BLaER1 treated with 17β-estradiol and CSF1 and Interleukin-3, amounts not matched to agents 10 nM and 100 nM (cell line): ENCODE measurements at regions not wholly inside any gene's neighbourhood (a gene's known extent, or its start where the extent isn't known, plus 50 kb on each side); places are given as distances from the start of the nearest gene placed in this dataset.

Source experiments
- H3K27ac ChIP-seq, 11 experiments: shearing (Covaris generic); formaldehyde crosslinking; 2 replicates each; pipeline ENCODE4 v1.8.1; 2022
- H3K27me3 ChIP-seq, 11 experiments: shearing (Covaris generic); formaldehyde crosslinking; 2 replicates each; pipeline ENCODE4 v1.8.1; 2022
- H3K36me3 ChIP-seq, 11 experiments: shearing (Covaris generic); formaldehyde crosslinking; 2 replicates each; pipeline ENCODE4 v1.8.1; 2022
- H3K4me1 ChIP-seq, 10 experiments: shearing (Covaris generic); formaldehyde crosslinking; 2 replicates each; pipeline ENCODE4 v1.8.1; 2022
- H3K4me2 ChIP-seq, 11 experiments: shearing (Covaris generic); formaldehyde crosslinking; 2 replicates each; pipeline ENCODE4 v1.8.1; 2022
- H3K4me3 ChIP-seq, 10 experiments: shearing (Covaris generic); formaldehyde crosslinking; 2 replicates each; pipeline ENCODE4 v1.8.1; 2022
- H3K9ac ChIP-seq, 11 experiments: shearing (Covaris generic); formaldehyde crosslinking; 2 replicates each; pipeline ENCODE4 v1.8.1; 2022
- H3K9me3 ChIP-seq, 11 experiments: shearing (Covaris generic); formaldehyde crosslinking; replicated peaks in 1 of 11; 2 replicates each; pipeline ENCODE4 v1.8.1; 2022
- H4K20me1 ChIP-seq, 11 experiments: shearing (Covaris generic); formaldehyde crosslinking; 2 replicates each; pipeline ENCODE4 v1.8.1; 2022
- Cebpa-rat ChIP-seq, 11 experiments: shearing (Covaris generic); IDR thresholded peaks; 2 replicates each; pipeline ENCODE4 v1.8.1; 2022

GRCh38 chr7:33698041-33698440 lies 207.3 kb upstream of the BMPER start:
- no peaks in the 10 kb centered on the region for H3K4me1 ChIP-seq
- H4K20me1 ChIP-seq = no peaks in the 10 kb centered on the region
- H3K9me3 ChIP-seq = peaks cover 25 to 35% (median 30%) of the 10 kb centered on the region in 11 experiments
- H3K4me2 ChIP-seq = no peak overlapping the region
- H3K9ac ChIP-seq = no peak overlapping the region
- TF ChIP-seq Cebpa-rat (IDR thresholded peaks at IDR 0.05) = no peak
- H3K27me3 ChIP-seq = no peaks in the 10 kb centered on the region
- H3K36me3 ChIP-seq = peaks cover 0 to 8% (median 0%) of the 10 kb centered on the region in 11 experiments; a peak in 2 of 22 replicates
- H3K27ac ChIP-seq = no peak overlapping the region
- no peak overlapping the region for H3K4me3 ChIP-seq

GRCh38 chr7:33698692-33699128 lies 206.6 kb upstream of the BMPER start:
- no peaks in the 10 kb centered on the region for H4K20me1 ChIP-seq
- H3K4me2 ChIP-seq = no peak overlapping the region
- TF ChIP-seq Cebpa-rat (IDR thresholded peaks at IDR 0.05) = no peak
- peaks cover 0 to 8% (median 0%) of the 10 kb centered on the region in 11 experiments; a peak in 2 of 22 replicates for H3K36me3 ChIP-seq
- no peak overlapping the region for H3K27ac ChIP-seq
- H3K9me3 ChIP-seq = peaks cover 25 to 37% (median 30%) of the 10 kb centered on the region in 11 experiments
- no peak overlapping the region for H3K4me3 ChIP-seq
- no peak overlapping the region for H3K9ac ChIP-seq
- H3K27me3 ChIP-seq = no peaks in the 10 kb centered on the region
- no peaks in the 10 kb centered on the region for H3K4me1 ChIP-seq

- Histone ChIP-seq H3K4me3 (no peak overlapping the region), H3K36me3 (peaks cover 0 to 8% (median 0%) of the 10 kb centered on the region in 11 experiments; a peak in 2 of 22 replicates), H3K4me1 (no peaks in the 10 kb centered on the region), H3K27me3 (no peaks in the 10 kb centered on the region), H3K4me2 (no peak overlapping the region), H4K20me1 (no peaks in the 10 kb centered on the region), H3K27ac (no peak overlapping the region), H3K9ac (no peak overlapping the region), H3K9me3 (peaks cover 25 to 37% (median 30%) of the 10 kb centered on the region in 11 experiments)
- no peak for TF ChIP-seq Cebpa-rat (IDR thresholded peaks at IDR 0.05)
These were observed 205.1 kb upstream of the BMPER start for GRCh38 chr7:33700001-33700899.

GRCh38 chr7:33701189-33701740 lies 204.1 kb upstream of the BMPER start:
- Histone ChIP-seq H4K20me1 (no peaks in the 10 kb centered on the region), H3K9me3 (peaks cover 25 to 37% (median 30%) of the 10 kb centered on the region in 11 experiments), H3K27ac (no peak overlapping the region), H3K4me2 (no peak overlapping the region), H3K36me3 (peaks cover 0 to 8% (median 0%) of the 10 kb centered on the region in 11 experiments; a peak in 2 of 22 replicates), H3K4me3 (no peak overlapping the region), H3K9ac (no peak overlapping the region), H3K4me1 (no peaks in the 10 kb centered on the region), H3K27me3 (no peaks in the 10 kb centered on the region)
- no peak for TF ChIP-seq Cebpa-rat (IDR thresholded peaks at IDR 0.05)

- Histone ChIP-seq H3K9me3 (peaks cover 25 to 37% (median 30%) of the 10 kb centered on the region in 11 experiments), H3K9ac (no peak overlapping the region), H3K4me3 (no peak overlapping the region), H3K36me3 (peaks cover 0 to 8% (median 0%) of the 10 kb centered on the region in 11 experiments; a peak in 2 of 22 replicates), H4K20me1 (no peaks in the 10 kb centered on the region), H3K4me2 (no peak overlapping the region), H3K27me3 (no peaks in the 10 kb centered on the region), H3K27ac (no peak overlapping the region), H3K4me1 (no peaks in the 10 kb centered on the region)
- TF ChIP-seq Cebpa-rat (IDR thresholded peaks at IDR 0.05) = no peak
These were observed 203.4 kb upstream of the BMPER start for GRCh38 chr7:33701927-33702326.

GRCh38 chr7:33702514-33703054 lies 202.8 kb upstream of the BMPER start:
- Histone ChIP-seq H3K4me2 (no peak overlapping the region), H3K27me3 (no peaks in the 10 kb centered on the region), H3K4me1 (no peaks in the 10 kb centered on the region), H3K27ac (no peak overlapping the region), H3K9me3 (peaks cover 25 to 37% (median 30%) of the 10 kb centered on the region in 11 experiments), H4K20me1 (no peaks in the 10 kb centered on the region), H3K9ac (no peak overlapping the region), H3K36me3 (peaks cover 0 to 8% (median 0%) of the 10 kb centered on the region in 11 experiments; a peak in 2 of 22 replicates), H3K4me3 (no peak overlapping the region)
- no peak for TF ChIP-seq Cebpa-rat (IDR thresholded peaks at IDR 0.05)

- no peak overlapping the region for H3K9ac ChIP-seq
- H4K20me1 ChIP-seq = no peaks in the 10 kb centered on the region
- H3K27me3 ChIP-seq = no peaks in the 10 kb centered on the region
- H3K36me3 ChIP-seq = peaks cover 0 to 8% (median 0%) of the 10 kb centered on the region in 11 experiments; a peak in 2 of 22 replicates
- H3K9me3 ChIP-seq = peaks cover 22 to 29% (median 24%) of the 10 kb centered on the region in 11 experiments
- TF ChIP-seq Cebpa-rat (IDR thresholded peaks at IDR 0.05) = no peak
- no peak overlapping the region for H3K4me2 ChIP-seq
- H3K27ac ChIP-seq = no peak overlapping the region
- no peak overlapping the region for H3K4me3 ChIP-seq
- no peaks in the 10 kb centered on the region for H3K4me1 ChIP-seq
These were observed 200.0 kb upstream of the BMPER start for GRCh38 chr7:33705333-33705833.

GRCh38 chr7:33706186-33706585 lies 199.2 kb upstream of the BMPER start:
- no peaks in the 10 kb centered on the region for H3K27me3 ChIP-seq
- no peaks in the 10 kb centered on the region for H4K20me1 ChIP-seq
- H3K9me3 ChIP-seq = peaks cover 14 to 21% (median 16%) of the 10 kb centered on the region in 11 experiments
- no peaks in the 10 kb centered on the region for H3K4me1 ChIP-seq
- no peak overlapping the region for H3K4me3 ChIP-seq
- no peak for TF ChIP-seq Cebpa-rat (IDR thresholded peaks at IDR 0.05)
- H3K27ac ChIP-seq = no peak overlapping the region
- H3K4me2 ChIP-seq = no peak overlapping the region
- H3K9ac ChIP-seq = no peak overlapping the region
- peaks cover 0 to 7% (median 0%) of the 10 kb centered on the region in 11 experiments; a peak in 2 of 22 replicates for H3K36me3 ChIP-seq

- no peaks in the 10 kb centered on the region for H3K4me1 ChIP-seq
- H4K20me1 ChIP-seq = no peaks in the 10 kb centered on the region
- no peak overlapping the region for H3K9ac ChIP-seq
- 0 out of 22 replicates have a peak, but pooled peaks cover 0 to under 1% (median 0%) of the 10 kb centered on the region in 11 experiments for H3K36me3 ChIP-seq
- H3K27me3 ChIP-seq = no peaks in the 10 kb centered on the region
- no peak overlapping the region for H3K27ac ChIP-seq
- H3K4me2 ChIP-seq = no peak overlapping the region
- no peak for TF ChIP-seq Cebpa-rat (IDR thresholded peaks at IDR 0.05)
- H3K4me3 ChIP-seq = no peak overlapping the region
- peaks cover 8 to 15% (median 10%) of the 10 kb centered on the region in 11 experiments for H3K9me3 ChIP-seq
These were observed 198.6 kb upstream of the BMPER start for GRCh38 chr7:33706771-33707200.
